Lung (tissue), 11 donors: ENCODE measurements at regions not wholly inside any gene's neighbourhood (a gene's known extent, or its start where the extent isn't known, plus 50 kb on each side); places are given as distances from the start of the nearest gene placed in this dataset.

Experiments
- ATAC-seq: fragments of 200-7000 bp; cut with Tn5 transposase; one replicate; pipeline ENCODE4 v1.9.1; 2020; ENCODE audit warnings: moderate number of reproducible peaks; ENCODE audit not compliant: insufficient read depth, low FRiP score
- DNase-seq, 3 donors: peaks; one replicate each; pipeline ENCODE4 v3.0.0-alpha.2; 2013 to 2017
- H3K27ac ChIP-seq, 2 donors: one replicate each; pipeline ENCODE4 v1.5.1; 2013; ENCODE audit warnings: mild to moderate bottlenecking in 2 of 2, moderate library complexity in 2 of 2, control low read depth in 1 of 2, inconsistent platforms in 1 of 2, low read depth in 1 of 2, low read length in 1 of 2
- H3K27me3 ChIP-seq, 3 donors: one replicate each; pipeline ENCODE4 v1.5.1; 2013; ENCODE audit warnings: low read length in 2 of 3; ENCODE audit not compliant: control insufficient read depth in 3 of 3, insufficient read depth in 3 of 3
- H3K36me3 ChIP-seq, 4 donors: one replicate each; pipeline ENCODE4 v1.5.1; 2013; ENCODE audit warnings: low read length in 4 of 4, mild to moderate bottlenecking in 1 of 4, moderate library complexity in 1 of 4; ENCODE audit not compliant: control insufficient read depth in 4 of 4, insufficient read depth in 4 of 4
- H3K4me1 ChIP-seq, 5 donors: one replicate each; pipeline ENCODE4 v1.5.1; 2013; ENCODE audit warnings: low read length in 5 of 5, mild to moderate bottlenecking in 2 of 5, moderate library complexity in 1 of 5; ENCODE audit not compliant: control insufficient read depth in 5 of 5, insufficient read depth in 5 of 5
- H3K4me3 ChIP-seq: one replicate; pipeline ENCODE4 v1.5.1; 2013; ENCODE audit warnings: mild to moderate bottlenecking, control low read depth, moderate library complexity
- H3K9ac ChIP-seq, 2 donors: one replicate each; pipeline ENCODE4 v1.5.1; 2013; ENCODE audit warnings: low read length in 2 of 2, control low read depth in 1 of 2; ENCODE audit not compliant: insufficient read depth in 1 of 2
- H3K9me3 ChIP-seq, 4 donors: one replicate each; pipeline ENCODE4 v1.5.1; 2013; ENCODE audit warnings: low read length in 3 of 4, mild to moderate bottlenecking in 1 of 4, moderate library complexity in 1 of 4; ENCODE audit not compliant: control insufficient read depth in 4 of 4, insufficient read depth in 3 of 4
- CTCF ChIP-seq: IDR thresholded peaks from 2 replicates; pipeline ENCODE4 v1.5.1; 2012; ENCODE audit warnings: mild to moderate bottlenecking; ENCODE audit errors: control extremely low read depth, extremely low read depth
- WGBS, 2 donors: extraction: QIAGEN DNeasy Blood & Tissue Kit; methylation state at CpG; one replicate each; pipeline ENCODE4 v1.1.7; 2013; 5-methylcytosine and 5-hydroxymethylcytosine counted together
- donor health status: control.
- donor health status: control.
- donor health status: Bipolar disorder and iron deficiency.
- donor health status: healthy.
- donor health status: DM: yes; HTN: yes; CAD: no.

GRCh38 chr13:60924856-60925255 is 490.8 kb downstream of the PCDH20 start:
- ATAC-seq (no peak), DNase-seq (peak in 1 of 3 donors; percentile 2)
- no peaks in the 10 kb centered on the region for H3K27me3 ChIP-seq
- H3K36me3 ChIP-seq, result no peaks in the 10 kb centered on the region
- H3K4me1 ChIP-seq, result no peaks in the 10 kb centered on the region
- H3K27ac ChIP-seq, result no peak overlapping the region
- TF ChIP-seq CTCF, result no peak
- 79 to 86% methylated on average over 2 of the region's 2 CpGs for WGBS, 2 donors
- no peak overlapping the region for H3K9ac ChIP-seq
- no peaks in the 10 kb centered on the region for H3K9me3 ChIP-seq
- no peak overlapping the region for H3K4me3 ChIP-seq

DNA sequence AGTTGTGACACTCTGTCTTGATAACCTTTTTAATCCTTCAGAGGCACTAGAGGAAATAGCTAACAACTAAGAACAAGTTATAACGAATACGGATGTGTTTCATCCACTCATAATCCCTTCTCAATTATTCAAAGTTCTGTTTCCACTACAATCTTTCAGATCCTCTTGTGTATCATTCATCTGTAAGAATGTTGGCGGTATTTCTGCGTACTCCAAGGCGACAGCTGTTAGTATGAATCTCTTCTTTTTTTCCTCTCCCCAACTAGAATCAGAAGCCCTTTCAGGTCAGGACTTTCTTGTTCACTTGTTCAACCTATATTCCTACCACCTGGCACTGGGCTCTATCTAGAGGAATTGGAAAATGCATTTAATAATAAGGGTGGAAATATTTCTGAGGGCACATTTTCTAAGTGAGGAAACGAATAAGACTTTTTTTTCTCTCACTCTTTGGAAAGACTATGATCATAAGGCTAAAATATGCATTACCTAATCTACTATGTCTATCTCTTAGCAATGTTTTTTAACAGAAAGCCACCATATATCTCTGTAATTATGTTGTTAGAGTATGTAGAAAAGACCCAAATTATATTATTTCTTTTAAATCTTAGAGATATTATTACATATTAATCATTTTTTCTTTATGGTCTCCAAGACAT is 492.9 kb downstream of the PCDH20 start:
- WGBS, 2 donors, result 42 to 49% methylated on average over 6 of the region's 6 CpGs

DNA sequence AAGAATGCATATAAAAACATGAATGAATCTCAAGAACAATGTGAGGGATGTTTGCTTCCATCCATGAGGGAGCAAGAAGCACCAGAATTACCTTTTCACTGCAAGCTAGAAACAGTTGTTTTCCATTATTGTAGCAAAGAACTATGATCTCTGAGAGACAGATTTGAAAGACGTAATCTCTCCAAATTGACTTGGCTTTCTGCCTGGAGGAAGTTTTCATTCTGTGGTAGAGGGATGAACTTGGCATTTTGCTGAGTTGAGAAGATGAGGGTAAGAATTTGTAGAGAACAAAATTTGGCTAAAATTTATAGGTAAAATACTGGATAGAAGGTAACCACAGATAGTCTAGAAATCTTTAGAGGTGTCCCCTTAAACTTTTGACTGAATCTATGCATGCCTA is 496.8 kb downstream of the TDRD3 start:
- ATAC-seq (no peak), DNase-seq (peak; percentile 12 to 76 (median 73))
- H3K4me3 ChIP-seq, result no peak overlapping the region
- no peaks in the 10 kb centered on the region for H3K27me3 ChIP-seq
- no peak for TF ChIP-seq CTCF
- 40 to 74% methylated on average over 1 of the region's 1 CpG for WGBS, 2 donors
- peaks cover 0 to 11% (median 0%) of the 10 kb centered on the region in 5 donors for H3K4me1 ChIP-seq
- no peak overlapping the region for H3K27ac ChIP-seq
- H3K9ac ChIP-seq, result no peak overlapping the region
- no peaks in the 10 kb centered on the region for H3K9me3 ChIP-seq
- no peaks in the 10 kb centered on the region for H3K36me3 ChIP-seq

More for the DNA sequence above, 492.9 kb downstream of the PCDH20 start:
- Histone ChIP-seq H3K4me3 (no peak overlapping the region), H3K27ac (no peak overlapping the region), H3K9ac (no peak overlapping the region), H3K9me3 (peaks cover 0 to 5% (median 0%) of the 10 kb centered on the region in 4 donors), H3K36me3 (no peaks in the 10 kb centered on the region), H3K4me1 (no peaks in the 10 kb centered on the region), H3K27me3 (no peaks in the 10 kb centered on the region)
- DNase-seq (peak in 2 of 3 donors; percentile 2 to 22), ATAC-seq (no peak)
- TF ChIP-seq CTCF, result no peak

GRCh38 chr13:60887711-60888110 is 490.7 kb downstream of the TDRD3 start:
- Histone ChIP-seq H3K9ac (no peak overlapping the region), H3K4me3 (no peak overlapping the region), H3K4me1 (peaks cover 0 to 6% (median 0%) of the 10 kb centered on the region in 5 donors), H3K27ac (no peak overlapping the region), H3K9me3 (no peaks in the 10 kb centered on the region), H3K36me3 (no peaks in the 10 kb centered on the region), H3K27me3 (no peaks in the 10 kb centered on the region)
- no peak for TF ChIP-seq CTCF
- WGBS, 2 donors, result 75 to 86% methylated on average over 2 of the region's 2 CpGs
- no peak for DNase-seq
- no peak for ATAC-seq
